Mucosa of gallbladder (tissue), 1 donor: ENCODE measurements at regions not wholly inside any gene's neighbourhood (a gene's known extent, or its start where the extent isn't known, plus 50 kb on each side); places are given as distances from the start of the nearest gene placed in this dataset.

ENCODE experiments used
- DNase-seq: peaks from one replicate; pipeline ENCODE4 v3.0.0-alpha.2; 2020; ENCODE audit warnings: low spot score
- donor health status: DM: no; HTN: no; CAD: no.

GRCh38 chr10:128421371-128422160 lies 295.3 kb upstream of the MKI67 start:
- DNase-seq: no peak

DNA sequence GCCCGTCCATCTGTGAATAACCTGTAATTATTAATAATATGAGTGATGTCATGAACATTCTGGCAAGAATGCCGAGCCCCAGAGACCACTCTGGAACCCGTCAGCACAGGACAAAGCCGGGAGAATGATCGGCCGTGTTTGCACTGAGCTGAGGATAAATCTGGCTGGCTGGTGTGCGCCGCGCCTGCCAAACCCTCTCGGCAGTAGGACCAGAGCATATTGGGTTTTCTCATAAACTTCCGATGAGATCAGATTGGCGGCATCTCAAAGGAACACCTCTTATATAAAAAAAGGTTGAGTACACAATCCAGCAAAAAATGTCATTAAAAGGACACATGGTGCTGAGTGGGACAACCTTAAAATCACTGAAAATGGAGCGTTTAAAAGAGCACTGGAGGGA lies 296.0 kb upstream of the MKI67 start:
- no peak for DNase-seq

DNA sequence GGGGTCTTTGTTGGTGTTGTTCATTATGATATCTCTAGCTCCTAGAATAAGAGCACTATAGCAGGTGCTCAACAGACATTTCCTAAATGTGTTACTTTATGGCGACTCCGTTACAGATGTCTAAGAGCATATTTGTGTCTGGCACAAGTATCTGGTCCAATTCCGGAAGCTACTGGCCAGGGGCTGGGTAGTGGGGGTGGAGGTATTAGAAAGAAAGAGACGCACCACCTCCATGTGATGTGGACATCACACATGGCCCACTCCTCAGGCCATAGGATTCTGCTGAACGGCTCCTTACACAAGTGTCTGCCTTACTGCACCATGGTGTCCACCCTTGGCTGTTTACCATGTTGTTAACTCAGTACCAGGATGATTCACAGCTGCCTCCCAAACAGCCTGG lies 296.8 kb upstream of the MKI67 start:
- DNase-seq: no peak

DNA sequence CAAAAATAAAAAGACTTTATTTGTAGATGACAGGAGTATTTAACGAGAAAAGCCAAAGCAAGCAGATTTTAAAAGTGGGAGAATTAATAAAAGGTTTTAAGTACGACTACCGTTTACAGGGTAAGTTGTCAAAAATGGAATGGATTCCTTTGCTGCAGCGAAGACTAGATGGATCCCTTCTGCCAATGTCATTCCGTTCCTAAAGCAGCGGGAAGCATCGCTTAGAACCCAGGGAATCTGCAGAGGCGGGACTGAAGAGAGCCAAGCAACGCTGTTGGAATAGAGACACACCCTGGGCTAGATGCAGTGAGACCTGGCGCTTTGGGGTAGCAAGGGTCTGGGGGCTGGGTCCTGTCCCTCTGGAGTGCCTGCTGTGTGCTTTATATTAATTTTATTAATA lies 303.1 kb upstream of the MKI67 start:
- no peak for DNase-seq

- DNase-seq: no peak
Measured at GRCh38 chr10:128429835-128430513, 303.8 kb upstream of the MKI67 start.

- DNase-seq: no peak
Measured at GRCh38 chr10:128431083-128431482, 304.9 kb upstream of the MKI67 start.

DNA sequence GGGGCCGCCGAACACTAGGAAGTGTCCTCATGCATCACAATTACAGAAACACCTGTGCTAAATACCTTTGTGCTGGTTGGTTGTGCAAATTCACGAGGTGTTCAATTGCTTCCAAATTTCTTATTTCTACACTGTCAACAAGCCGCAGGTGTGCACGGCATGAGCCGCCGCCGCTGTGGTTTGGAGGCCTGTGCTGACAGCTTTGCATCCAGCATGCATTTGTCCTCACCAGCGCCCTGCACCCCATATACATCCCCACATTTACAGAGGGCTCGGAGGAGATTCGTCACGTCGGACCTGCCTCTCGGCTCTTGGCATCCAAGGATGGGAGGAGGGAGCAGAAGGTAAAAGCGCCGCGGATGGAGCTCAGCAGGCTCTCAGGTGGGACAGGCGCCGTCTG lies 305.3 kb upstream of the MKI67 start:
- no peak for DNase-seq

- DNase-seq: no peak
Measured at GRCh38 chr10:128432011-128432410, 305.8 kb upstream of the MKI67 start.

- no peak for DNase-seq
Measured at GRCh38 chr10:128432423-128432822, 306.2 kb upstream of the MKI67 start.

GRCh38 chr10:128435811-128436210 lies 309.6 kb upstream of the MKI67 start:
- DNase-seq: no peak

DNA sequence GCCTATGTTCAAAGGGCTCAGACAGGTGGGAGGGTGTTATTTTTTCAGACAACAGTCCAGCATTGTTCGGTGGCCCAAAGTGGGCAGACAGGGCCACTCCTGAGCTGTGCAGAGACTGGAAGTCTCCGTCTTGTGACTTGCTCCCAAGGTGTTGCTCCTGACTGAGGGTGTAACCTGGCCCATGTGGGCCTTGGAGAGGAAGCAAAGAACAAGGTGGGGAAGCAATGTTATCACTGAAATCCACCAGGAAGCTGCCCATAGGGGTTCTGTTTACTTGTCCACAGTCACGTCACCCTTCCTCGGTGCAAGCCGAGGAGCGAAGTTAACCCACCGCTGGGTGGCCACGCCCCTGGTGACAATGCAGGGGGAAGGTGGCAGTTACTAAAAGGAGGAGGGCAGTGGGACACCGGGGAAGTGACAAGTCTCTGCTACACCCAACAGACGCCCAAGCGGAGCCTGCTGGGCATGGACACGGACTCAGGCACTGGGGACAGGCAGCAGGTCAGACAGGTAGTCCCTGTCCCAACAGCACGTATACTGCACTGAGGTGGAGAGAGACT lies 311.6 kb upstream of the MKI67 start:
- no peak for DNase-seq

GRCh38 chr10:128438417-128439063 lies 312.3 kb upstream of the MKI67 start:
- DNase-seq: no peak

DNA sequence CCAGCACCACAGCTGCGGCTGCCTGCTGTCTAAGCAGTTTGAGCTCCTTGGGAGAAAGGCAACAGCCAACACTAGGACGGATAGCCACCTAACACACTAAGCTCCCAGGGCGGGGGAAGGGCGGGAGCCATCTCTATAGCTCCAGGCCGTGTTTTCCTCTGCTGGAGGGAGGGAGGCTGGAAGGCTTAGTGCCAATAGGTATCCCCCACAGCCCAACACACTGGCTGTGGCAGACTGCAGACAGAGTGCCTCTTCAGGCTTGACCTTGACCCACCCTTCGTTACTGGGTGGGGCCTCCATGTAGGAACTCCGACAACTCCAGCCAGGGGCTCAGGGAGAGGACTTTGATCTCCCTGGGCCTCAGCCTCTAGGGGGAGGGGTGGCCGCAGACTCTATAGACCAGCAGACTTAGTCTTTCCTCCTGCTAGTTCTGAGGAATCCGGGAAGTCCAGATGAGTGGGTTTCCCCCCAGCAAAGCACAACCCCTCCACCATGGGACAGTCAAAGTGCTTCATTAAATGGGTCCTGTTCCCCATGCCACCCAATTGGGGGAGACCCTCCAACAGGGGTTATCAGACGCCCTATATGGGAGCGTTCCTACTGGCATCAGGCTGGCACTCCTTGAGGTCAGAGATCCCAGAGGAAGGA lies 314.4 kb upstream of the MKI67 start:
- peak; percentile 38 for DNase-seq

DNA sequence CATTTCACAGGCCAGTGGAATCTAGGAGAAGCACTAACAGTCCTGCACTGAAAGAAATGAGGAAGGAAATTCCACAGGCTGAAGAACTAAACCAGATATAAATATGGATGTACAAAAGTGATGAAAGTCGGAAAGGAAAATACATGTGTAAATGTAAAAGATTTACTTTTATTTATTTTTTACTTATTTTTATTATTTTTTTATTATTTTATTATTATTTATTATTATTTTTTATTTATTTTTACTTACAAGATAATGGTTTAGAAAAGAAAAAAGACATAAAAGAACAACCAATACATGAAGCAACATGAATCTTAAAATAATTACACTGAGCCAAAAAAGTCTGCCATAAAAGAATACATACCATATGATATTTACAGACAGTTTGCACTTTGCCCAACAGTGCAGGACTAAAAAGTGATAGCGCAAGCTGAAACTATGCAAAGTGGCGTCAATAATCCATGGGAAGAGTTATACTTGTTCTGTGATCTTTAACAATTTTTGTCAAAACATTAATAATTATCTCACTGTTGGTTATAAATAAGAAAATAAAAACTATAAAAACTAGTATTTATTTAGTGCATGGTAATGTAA lies 317.8 kb upstream of the MKI67 start:
- no peak for DNase-seq

GRCh38 chr10:128448796-128449195 lies 322.6 kb upstream of the MKI67 start:
- no peak for DNase-seq

GRCh38 chr10:128451879-128452278 lies 325.7 kb upstream of the MKI67 start:
- DNase-seq: no peak

DNA sequence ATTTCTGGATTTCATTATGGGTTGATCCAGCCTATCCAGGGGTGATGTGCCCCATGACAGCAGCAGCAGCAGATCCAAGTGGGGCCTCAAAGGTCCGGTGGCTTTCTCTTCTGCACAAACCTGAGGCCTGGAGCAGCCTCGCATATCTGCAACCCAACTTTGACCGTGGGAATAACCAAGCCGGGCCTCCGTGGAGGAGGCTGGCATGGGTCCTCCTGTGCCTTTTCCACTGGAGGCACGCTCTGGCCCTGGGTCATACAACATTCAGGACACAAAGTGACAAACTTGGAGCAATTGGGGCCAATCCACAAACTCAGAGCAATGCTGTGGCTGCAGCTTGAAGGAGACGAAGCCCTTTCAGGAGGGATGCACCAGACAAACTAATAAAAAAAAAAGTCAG lies 330.0 kb upstream of the MKI67 start:
- DNase-seq: no peak

GRCh38 chr10:128457136-128457535 lies 330.9 kb upstream of the MKI67 start:
- DNase-seq: no peak

DNA sequence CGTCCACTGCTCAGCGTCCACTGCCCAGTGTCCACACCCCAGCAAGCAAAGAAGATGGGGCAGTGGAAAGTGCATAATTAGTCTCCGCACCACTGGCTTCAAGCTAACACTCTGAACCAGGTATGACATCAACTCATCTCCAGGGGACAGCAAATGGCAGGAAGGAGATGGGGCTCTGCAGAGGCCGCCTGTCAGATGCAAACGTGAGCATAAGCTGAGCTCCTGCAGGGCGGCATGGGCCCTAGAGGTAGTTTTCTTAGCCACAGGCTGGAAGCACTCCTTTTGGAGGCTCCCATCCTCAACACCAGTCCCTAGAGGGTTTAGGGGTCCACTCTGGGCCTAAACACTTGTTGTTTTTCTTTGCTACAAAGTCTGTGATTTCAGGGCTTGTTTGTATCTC lies 335.8 kb upstream of the MKI67 start:
- no peak for DNase-seq

- no peak for DNase-seq
Measured at GRCh38 chr10:128462844-128463243, 336.6 kb upstream of the MKI67 start.

GRCh38 chr10:128463991-128464760 lies 338.0 kb upstream of the MKI67 start:
- DNase-seq: peak; percentile 73
